ENCODE measurements at regions not wholly inside any gene's neighbourhood (a gene's known extent, or its start where the extent isn't known, plus 50 kb on each side); places are given as distances from the start of the nearest gene placed in this dataset.

DNA sequence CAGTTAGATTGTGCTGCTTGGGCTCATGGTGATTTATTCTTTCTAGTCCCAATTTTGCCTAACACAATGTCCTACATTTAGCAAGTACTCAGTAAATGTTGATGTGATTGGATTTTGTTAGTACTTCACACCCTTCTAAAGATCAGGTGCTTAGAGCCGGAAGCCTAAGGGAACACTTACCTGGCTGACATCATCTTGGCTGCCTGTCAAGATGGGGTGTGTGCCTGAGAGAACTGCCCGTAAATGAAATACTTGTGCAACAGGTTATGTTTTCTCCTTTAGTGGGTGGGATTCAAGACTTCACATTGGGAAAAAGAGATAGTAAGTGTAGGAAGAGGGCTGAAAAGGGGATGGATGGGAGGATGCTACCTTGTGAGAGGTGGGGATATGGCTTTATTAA, 75.5 kb upstream of the MACF1 start:
- Histone ChIP-seq H3K27ac (replicated peaks) (no peak overlapping the region), H3K4me3 (replicated peaks; ENCODE audit: insufficient read depth, low read length) (no peak overlapping the region), H3K27me3 (ENCODE audit: insufficient read depth, poor library complexity, severe bottlenecking) (no peaks in the 10 kb centered on the region)
- TF ChIP-seq, protein P1, sequence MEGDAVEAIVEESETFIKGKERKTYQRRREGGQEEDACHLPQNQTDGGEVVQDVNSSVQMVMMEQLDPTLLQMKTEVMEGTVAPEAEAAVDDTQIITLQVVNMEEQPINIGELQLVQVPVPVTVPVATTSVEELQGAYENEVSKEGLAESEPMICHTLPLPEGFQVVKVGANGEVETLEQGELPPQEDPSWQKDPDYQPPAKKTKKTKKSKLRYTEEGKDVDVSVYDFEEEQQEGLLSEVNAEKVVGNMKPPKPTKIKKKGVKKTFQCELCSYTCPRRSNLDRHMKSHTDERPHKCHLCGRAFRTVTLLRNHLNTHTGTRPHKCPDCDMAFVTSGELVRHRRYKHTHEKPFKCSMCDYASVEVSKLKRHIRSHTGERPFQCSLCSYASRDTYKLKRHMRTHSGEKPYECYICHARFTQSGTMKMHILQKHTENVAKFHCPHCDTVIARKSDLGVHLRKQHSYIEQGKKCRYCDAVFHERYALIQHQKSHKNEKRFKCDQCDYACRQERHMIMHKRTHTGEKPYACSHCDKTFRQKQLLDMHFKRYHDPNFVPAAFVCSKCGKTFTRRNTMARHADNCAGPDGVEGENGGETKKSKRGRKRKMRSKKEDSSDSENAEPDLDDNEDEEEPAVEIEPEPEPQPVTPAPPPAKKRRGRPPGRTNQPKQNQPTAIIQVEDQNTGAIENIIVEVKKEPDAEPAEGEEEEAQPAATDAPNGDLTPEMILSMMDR (IDR thresholded peaks at IDR 0.05; ENCODE audit: insufficient read depth, low read length): no peak
- no peak for DNase-seq (ENCODE audit: low read depth in 1 of 2, low spot score in 1 of 2)

DNA sequence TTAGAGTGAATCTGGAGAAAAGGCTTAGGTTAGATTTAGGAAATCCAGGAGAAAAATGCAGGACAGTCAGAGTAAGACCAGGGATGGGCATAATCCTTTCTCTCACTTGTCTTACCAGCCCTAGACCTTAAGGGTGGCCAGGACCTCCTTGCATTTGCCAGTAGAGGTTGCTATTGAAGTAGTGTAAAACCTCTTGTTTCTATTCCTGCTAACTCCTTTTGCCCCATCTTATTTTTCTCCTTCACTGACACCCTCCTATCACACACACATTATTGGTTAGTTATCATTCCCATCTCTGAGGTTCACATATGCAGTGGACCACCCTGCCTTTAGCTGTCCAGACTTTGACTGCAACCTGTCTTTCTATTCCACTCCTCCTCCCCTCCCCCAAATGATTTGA, 75.0 kb upstream of the MACF1 start:
- no peak overlapping the region for H3K4me3 ChIP-seq (replicated peaks; ENCODE audit: insufficient read depth, low read length)
- no peaks in the 10 kb centered on the region for H3K27me3 ChIP-seq (ENCODE audit: insufficient read depth, poor library complexity, severe bottlenecking)
- TF ChIP-seq, protein P2, sequence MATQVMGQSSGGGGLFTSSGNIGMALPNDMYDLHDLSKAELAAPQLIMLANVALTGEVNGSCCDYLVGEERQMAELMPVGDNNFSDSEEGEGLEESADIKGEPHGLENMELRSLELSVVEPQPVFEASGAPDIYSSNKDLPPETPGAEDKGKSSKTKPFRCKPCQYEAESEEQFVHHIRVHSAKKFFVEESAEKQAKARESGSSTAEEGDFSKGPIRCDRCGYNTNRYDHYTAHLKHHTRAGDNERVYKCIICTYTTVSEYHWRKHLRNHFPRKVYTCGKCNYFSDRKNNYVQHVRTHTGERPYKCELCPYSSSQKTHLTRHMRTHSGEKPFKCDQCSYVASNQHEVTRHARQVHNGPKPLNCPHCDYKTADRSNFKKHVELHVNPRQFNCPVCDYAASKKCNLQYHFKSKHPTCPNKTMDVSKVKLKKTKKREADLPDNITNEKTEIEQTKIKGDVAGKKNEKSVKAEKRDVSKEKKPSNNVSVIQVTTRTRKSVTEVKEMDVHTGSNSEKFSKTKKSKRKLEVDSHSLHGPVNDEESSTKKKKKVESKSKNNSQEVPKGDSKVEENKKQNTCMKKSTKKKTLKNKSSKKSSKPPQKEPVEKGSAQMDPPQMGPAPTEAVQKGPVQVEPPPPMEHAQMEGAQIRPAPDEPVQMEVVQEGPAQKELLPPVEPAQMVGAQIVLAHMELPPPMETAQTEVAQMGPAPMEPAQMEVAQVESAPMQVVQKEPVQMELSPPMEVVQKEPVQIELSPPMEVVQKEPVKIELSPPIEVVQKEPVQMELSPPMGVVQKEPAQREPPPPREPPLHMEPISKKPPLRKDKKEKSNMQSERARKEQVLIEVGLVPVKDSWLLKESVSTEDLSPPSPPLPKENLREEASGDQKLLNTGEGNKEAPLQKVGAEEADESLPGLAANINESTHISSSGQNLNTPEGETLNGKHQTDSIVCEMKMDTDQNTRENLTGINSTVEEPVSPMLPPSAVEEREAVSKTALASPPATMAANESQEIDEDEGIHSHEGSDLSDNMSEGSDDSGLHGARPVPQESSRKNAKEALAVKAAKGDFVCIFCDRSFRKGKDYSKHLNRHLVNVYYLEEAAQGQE (IDR thresholded peaks at IDR 0.05; ENCODE audit: insufficient replicate concordance, low read depth): no peak
- no peak for TF ChIP-seq SPI1 (IDR thresholded peaks at IDR 0.05; ENCODE audit: borderline replicate concordance, low read depth)
- no peak for TF ChIP-seq GABPA (IDR thresholded peaks at IDR 0.05; ENCODE audit: low read depth)
- no peak for TF ChIP-seq POLR2AphosphoS5 (IDR thresholded peaks at IDR 0.05; ENCODE audit: low read depth)
- TF ChIP-seq, protein P1 (IDR thresholded peaks at IDR 0.05; ENCODE audit: insufficient read depth, low read length): no peak
- H3K27ac ChIP-seq (replicated peaks): no peak overlapping the region
- no peak for DNase-seq (ENCODE audit: low read depth in 1 of 2, low spot score in 1 of 2)

DNA sequence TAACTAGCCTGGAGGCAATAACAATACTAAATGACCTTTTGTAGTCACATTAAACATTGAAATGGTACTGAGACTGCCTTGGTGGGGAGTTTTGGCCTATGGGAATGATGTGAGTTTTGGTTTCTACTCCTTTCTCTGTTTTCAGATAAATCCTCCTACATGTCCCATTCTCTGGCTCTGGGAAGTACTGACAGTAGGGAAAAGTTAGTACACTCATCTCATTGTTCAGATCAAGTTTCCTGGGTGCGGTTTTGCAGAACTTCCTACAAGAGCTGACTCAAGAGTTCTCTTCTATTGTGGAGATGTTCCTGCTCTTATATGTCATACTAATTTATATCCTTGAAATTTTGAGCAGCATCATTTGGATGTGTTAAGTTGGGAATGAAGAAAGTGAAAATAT, 74.2 kb upstream of the MACF1 start:
- H3K27ac ChIP-seq (replicated peaks): no peak overlapping the region
- no peak for DNase-seq (ENCODE audit: low read depth in 1 of 2, low spot score in 1 of 2)
- TF ChIP-seq, protein P2 (IDR thresholded peaks at IDR 0.05; ENCODE audit: insufficient replicate concordance, low read depth): no peak
- TF ChIP-seq SPI1 (IDR thresholded peaks at IDR 0.05; ENCODE audit: borderline replicate concordance, low read depth): no peak
- TF ChIP-seq GABPA (IDR thresholded peaks at IDR 0.05; ENCODE audit: low read depth): no peak
- TF ChIP-seq POLR2AphosphoS5 (IDR thresholded peaks at IDR 0.05; ENCODE audit: low read depth): no peak
- TF ChIP-seq, protein P1 (IDR thresholded peaks at IDR 0.05; ENCODE audit: insufficient read depth, low read length): no peak
- no peak overlapping the region for H3K4me3 ChIP-seq (replicated peaks; ENCODE audit: insufficient read depth, low read length)
- no peaks in the 10 kb centered on the region for H3K27me3 ChIP-seq (ENCODE audit: insufficient read depth, poor library complexity, severe bottlenecking)

DNA sequence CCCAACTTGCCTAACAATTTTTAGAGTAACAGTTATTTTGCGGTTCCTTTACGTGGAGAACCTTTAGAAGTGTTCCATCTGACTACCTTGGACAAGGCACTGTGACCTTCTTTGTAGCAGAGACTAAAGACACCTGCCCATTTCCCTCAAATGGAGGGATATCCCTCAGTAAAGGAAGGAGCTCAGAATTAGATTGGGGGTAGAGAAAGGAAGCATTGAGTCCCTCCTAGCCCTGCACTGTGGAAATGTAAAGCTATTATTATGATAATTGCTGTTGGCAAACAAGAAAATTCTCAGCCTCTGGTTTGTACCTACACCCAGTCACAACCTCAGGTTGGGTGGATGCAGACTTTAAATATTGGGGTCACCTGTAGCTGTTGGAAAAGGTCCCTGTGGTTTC, 72.6 kb upstream of the MACF1 start:
- Histone ChIP-seq H3K27me3 (ENCODE audit: insufficient read depth, poor library complexity, severe bottlenecking) (no peaks in the 10 kb centered on the region), H3K27ac (replicated peaks) (no peak overlapping the region), H3K4me3 (replicated peaks; ENCODE audit: insufficient read depth, low read length) (no peak overlapping the region)
- no peak for TF ChIP-seq POLR2AphosphoS5 (IDR thresholded peaks at IDR 0.05; ENCODE audit: low read depth)
- no peak for DNase-seq (ENCODE audit: low read depth in 1 of 2, low spot score in 1 of 2)
